CD4-positive, alpha-beta memory T cell (primary cell): ENCODE measurements at regions not wholly inside any gene's neighbourhood (a gene's known extent, or its start where the extent isn't known, plus 50 kb on each side); places are given as distances from the start of the nearest gene placed in this dataset.
A peak's percentile ranks its signal among the peaks of the same experiment; 100 is the strongest.

Experiments
- CTCF ChIA-PET: fragments of 350-600 bp; sonication (Branson Sonifier 250); formaldehyde crosslinking; loops from one replicate; lab custom pipeline; 2021; ENCODE audit warnings: inconsistent platforms; ENCODE audit not compliant: partially characterized antibody; lab: Charles Lee
- POLR2A ChIA-PET: fragments of 350-600 bp; sonication (Branson Sonifier 250); formaldehyde crosslinking; loops from one replicate; lab custom pipeline; 2021; ENCODE audit not compliant: partially characterized antibody; lab: Charles Lee
- DNase-seq, 5 donors: peaks; one replicate each; pipeline versions ENCODE4 v3.0.0 to v3.0.0-alpha.2; 2020 to 2022; ENCODE audit warnings: mixed read lengths in 1 of 5
- H3K27ac ChIP-seq: one replicate; pipeline ENCODE4 v1.7.0; 2013; ENCODE audit warnings: low read depth, low read length
- H3K27me3 ChIP-seq: 2 replicates; pipeline ENCODE4 v1.7.0; 2013; ENCODE audit warnings: mild to moderate bottlenecking, low read length, moderate library complexity; ENCODE audit not compliant: insufficient read depth
- H3K36me3 ChIP-seq: 2 replicates; pipeline ENCODE4 v1.7.0; 2013; ENCODE audit warnings: mild to moderate bottlenecking, low read length, moderate library complexity; ENCODE audit not compliant: insufficient read depth
- H3K4me1 ChIP-seq: 2 replicates; pipeline ENCODE4 v1.7.0; 2013; ENCODE audit warnings: mild to moderate bottlenecking, low read length, moderate library complexity; ENCODE audit not compliant: insufficient read depth
- H3K4me3 ChIP-seq, 2 donors: one replicate each; pipeline ENCODE4 v1.7.0; 2013; ENCODE audit warnings: low read length in 2 of 2, mild to moderate bottlenecking in 1 of 2
- H3K9me3 ChIP-seq, 2 donors: one replicate each; pipeline ENCODE4 v1.7.0; 2013; ENCODE audit warnings: low read length in 2 of 2, control low read depth in 1 of 2; ENCODE audit not compliant: control insufficient read depth in 1 of 2
- H3K27ac Mint-ChIP-seq, 7 donors: one replicate each; pipeline ENCODE4 v1.8.0; 2020 to 2021; ENCODE audit warnings: mixed read lengths in 7 of 7, mild to moderate bottlenecking in 6 of 7, inconsistent platforms in 3 of 7, moderate library complexity in 3 of 7
- H3K27me3 Mint-ChIP-seq, 2 donors: one replicate each; pipeline ENCODE4 v1.8.0; 2020 to 2021; ENCODE audit warnings: mixed read lengths in 2 of 2
- H3K36me3 Mint-ChIP-seq, 2 donors: one replicate each; pipeline ENCODE4 v1.8.0; 2020 to 2021; ENCODE audit warnings: mixed read lengths in 2 of 2, inconsistent platforms in 1 of 2, mild to moderate bottlenecking in 1 of 2
- H3K4me1 Mint-ChIP-seq, 4 donors: one replicate each; pipeline ENCODE4 v1.8.0; 2020 to 2021; ENCODE audit warnings: mixed read lengths in 4 of 4, mild to moderate bottlenecking in 1 of 4
- H3K4me3 Mint-ChIP-seq, 8 donors: one replicate each; pipeline ENCODE4 v1.8.0; 2020 to 2021; ENCODE audit warnings: mixed read lengths in 8 of 8, mild to moderate bottlenecking in 7 of 8, moderate library complexity in 6 of 8, inconsistent platforms in 3 of 8
- H3K9me3 Mint-ChIP-seq, 8 donors: one replicate each; pipeline ENCODE4 v1.8.0; 2020 to 2021; ENCODE audit warnings: mixed read lengths in 8 of 8, mild to moderate bottlenecking in 5 of 8, inconsistent platforms in 3 of 8, moderate library complexity in 1 of 8
- intact Hi-C: fragments of 100-400 bp; cut with micrococcal nuclease; formaldehyde crosslinking; loops from one replicate; pipeline ENCODE4 v1.15.1; 2023

- no peaks in the 10 kb centered on the region for H3K36me3 Mint-ChIP-seq
- peaks cover 0 to 4% (median 0%) of the 10 kb centered on the region in 8 donors for H3K9me3 Mint-ChIP-seq
- H3K27ac Mint-ChIP-seq: no peak overlapping the region
- H3K27me3 ChIP-seq: no peaks in the 10 kb centered on the region
- CTCF ChIA-PET: no interaction called here
- POLR2A ChIA-PET: no interaction called here
- no peak for DNase-seq
- H3K4me1 ChIP-seq: no peaks in the 10 kb centered on the region
- no peaks in the 10 kb centered on the region for H3K4me1 Mint-ChIP-seq
- peaks cover 0 to 2% of the 10 kb centered on the region in 2 donors for H3K27me3 Mint-ChIP-seq
- no peak overlapping the region for H3K27ac ChIP-seq
- no peak overlapping the region for H3K4me3 ChIP-seq
- no peaks in the 10 kb centered on the region for H3K36me3 ChIP-seq
- H3K9me3 ChIP-seq: no peaks in the 10 kb centered on the region
- no peak overlapping the region for H3K4me3 Mint-ChIP-seq
- intact Hi-C loops: no loop called here
These were observed 513.8 kb upstream of the AKR1E2 start for GRCh38 chr10:4312051-4312835.

- Histone ChIP-seq H3K27ac (no peak overlapping the region), H3K9me3 (no peaks in the 10 kb centered on the region), H3K4me3 (no peak overlapping the region), H3K4me1 (no peaks in the 10 kb centered on the region), H3K36me3 (no peaks in the 10 kb centered on the region), H3K27me3 (no peaks in the 10 kb centered on the region)
- intact Hi-C loops: no loop called here
- Mint-ChIP-seq H3K27ac (no peak overlapping the region), H3K36me3 (no peaks in the 10 kb centered on the region), H3K4me3 (no peak overlapping the region), H3K9me3 (peaks cover 0 to 4% (median 0%) of the 10 kb centered on the region in 8 donors), H3K4me1 (no peaks in the 10 kb centered on the region), H3K27me3 (peaks cover 0 to 2% of the 10 kb centered on the region in 2 donors)
- POLR2A ChIA-PET: no interaction called here
- CTCF ChIA-PET: no interaction called here
- no peak for DNase-seq
These were observed 515.8 kb upstream of the AKR1E2 start for GRCh38 chr10:4310172-4310571.

GRCh38 chr10:4307910-4308309 lies 518.1 kb upstream of the AKR1E2 start:
- Histone ChIP-seq H3K9me3 (no peaks in the 10 kb centered on the region), H3K27me3 (no peaks in the 10 kb centered on the region), H3K27ac (no peak overlapping the region), H3K36me3 (no peaks in the 10 kb centered on the region), H3K4me1 (no peaks in the 10 kb centered on the region), H3K4me3 (no peak overlapping the region)
- intact Hi-C loops: no loop called here
- POLR2A ChIA-PET: no interaction called here
- H3K27me3 Mint-ChIP-seq: no peaks in the 10 kb centered on the region
- no peak overlapping the region for H3K4me3 Mint-ChIP-seq
- H3K4me1 Mint-ChIP-seq: peaks cover 0 to 4% (median 0%) of the 10 kb centered on the region in 4 donors
- CTCF ChIA-PET: interaction anchor here (0.6 kb wide), 1 partner anchor 141 kb away, joined by 4 read pairs; no protein-coding TSS in a partner anchor
- H3K36me3 Mint-ChIP-seq: no peaks in the 10 kb centered on the region
- no peak for DNase-seq
- no peak overlapping the region for H3K27ac Mint-ChIP-seq
- peaks cover 0 to 4% (median 0%) of the 10 kb centered on the region in 8 donors for H3K9me3 Mint-ChIP-seq

- Histone ChIP-seq H3K4me3 (no peak overlapping the region), H3K4me1 (no peaks in the 10 kb centered on the region), H3K27me3 (no peaks in the 10 kb centered on the region), H3K27ac (no peak overlapping the region), H3K9me3 (no peaks in the 10 kb centered on the region), H3K36me3 (no peaks in the 10 kb centered on the region)
- intact Hi-C loops: no loop called here
- Mint-ChIP-seq H3K4me3 (no peak overlapping the region), H3K27me3 (no peaks in the 10 kb centered on the region), H3K9me3 (peaks cover 0 to 4% (median 0%) of the 10 kb centered on the region in 8 donors), H3K4me1 (peaks cover 0 to 4% (median 0%) of the 10 kb centered on the region in 4 donors), H3K36me3 (no peaks in the 10 kb centered on the region), H3K27ac (no peak overlapping the region)
- no peak for DNase-seq
- POLR2A ChIA-PET: no interaction called here
- CTCF ChIA-PET: no interaction called here
These were observed 519.1 kb upstream of the AKR1E2 start for GRCh38 chr10:4306871-4307270.

- H3K36me3 Mint-ChIP-seq: no peaks in the 10 kb centered on the region
- POLR2A ChIA-PET: no interaction called here
- Histone ChIP-seq H3K27ac (no peak overlapping the region), H3K36me3 (no peaks in the 10 kb centered on the region), H3K4me3 (no peak overlapping the region), H3K9me3 (no peaks in the 10 kb centered on the region), H3K4me1 (no peaks in the 10 kb centered on the region), H3K27me3 (no peaks in the 10 kb centered on the region)
- no peak for DNase-seq
- CTCF ChIA-PET: no interaction called here
- peaks cover 0 to 2% of the 10 kb centered on the region in 2 donors for H3K27me3 Mint-ChIP-seq
- peaks cover 0 to 4% (median 0%) of the 10 kb centered on the region in 4 donors for H3K4me1 Mint-ChIP-seq
- no peak overlapping the region for H3K4me3 Mint-ChIP-seq
- intact Hi-C loops: no loop called here
- peaks cover 0 to 2% (median 0%) of the 10 kb centered on the region in 8 donors for H3K9me3 Mint-ChIP-seq
- peak overlapping the region in 1 of 7 donors; percentile 9 for H3K27ac Mint-ChIP-seq
These were observed 518.0 kb upstream of the KLF6 start for GRCh38 chr10:4303045-4303444.

- Mint-ChIP-seq H3K4me1 (peaks cover 0 to 4% (median 0%) of the 10 kb centered on the region in 4 donors), H3K36me3 (no peaks in the 10 kb centered on the region), H3K27ac (no peak overlapping the region), H3K27me3 (peaks cover 0 to 2% of the 10 kb centered on the region in 2 donors), H3K4me3 (no peak overlapping the region), H3K9me3 (peaks cover 0 to 2% (median 0%) of the 10 kb centered on the region in 8 donors)
- intact Hi-C loops: no loop called here
- no peaks in the 10 kb centered on the region for H3K9me3 ChIP-seq
- H3K27me3 ChIP-seq: no peaks in the 10 kb centered on the region
- POLR2A ChIA-PET: no interaction called here
- DNase-seq: no peak
- CTCF ChIA-PET: interaction anchor here (0.9 kb wide), 1 partner anchor 39 kb away, joined by 3 read pairs; no protein-coding TSS in a partner anchor
- no peak overlapping the region for H3K27ac ChIP-seq
- H3K4me3 ChIP-seq: no peak overlapping the region
- H3K4me1 ChIP-seq: no peaks in the 10 kb centered on the region
- H3K36me3 ChIP-seq: no peaks in the 10 kb centered on the region
These were observed 516.5 kb upstream of the KLF6 start for GRCh38 chr10:4301291-4302045.

GRCh38 chr10:4296161-4296560 lies 511.2 kb upstream of the KLF6 start:
- Histone ChIP-seq H3K27ac (no peak overlapping the region), H3K36me3 (no peaks in the 10 kb centered on the region), H3K9me3 (no peaks in the 10 kb centered on the region), H3K4me1 (no peaks in the 10 kb centered on the region), H3K27me3 (no peaks in the 10 kb centered on the region), H3K4me3 (no peak overlapping the region)
- H3K4me1 Mint-ChIP-seq: no peaks in the 10 kb centered on the region
- no peaks in the 10 kb centered on the region for H3K36me3 Mint-ChIP-seq
- H3K27me3 Mint-ChIP-seq: peaks cover 0 to 2% of the 10 kb centered on the region in 2 donors
- H3K9me3 Mint-ChIP-seq: peaks cover 0 to under 1% (median 0%) of the 10 kb centered on the region in 8 donors
- ChIA-PET POLR2A (interaction anchor here (0.7 kb wide), 1 partner anchor 10 kb away, joined by 3 read pairs; no protein-coding TSS in a partner anchor), CTCF (no interaction called here)
- intact Hi-C loops: no loop called here
- H3K4me3 Mint-ChIP-seq: no peak overlapping the region
- H3K27ac Mint-ChIP-seq: no peak overlapping the region
- no peak for DNase-seq
